Fibroblast of lung (primary cell): ENCODE measurements at regions not wholly inside any gene's neighbourhood (a gene's known extent, or its start where the extent isn't known, plus 50 kb on each side); places are given as distances from the start of the nearest gene placed in this dataset.

Experiments used
- DNase-seq, 2 donors: peaks; one replicate each; pipeline versions ENCODE4 v3.0.0 to v3.0.0-alpha.2; 2010; ENCODE audit warnings: low read depth in 2 of 2
- H2AFZ ChIP-seq: 2 replicates; pipeline ENCODE4 v1.5.1; 2012; ENCODE audit warnings: low read length, control low read depth, inconsistent platforms
- H3K27ac ChIP-seq: 2 replicates; pipeline ENCODE4 v1.5.1; 2011; ENCODE audit warnings: low read length, control low read depth; ENCODE audit not compliant: insufficient read depth
- H3K27me3 ChIP-seq: 2 replicates; pipeline ENCODE4 v1.5.1; 2011; ENCODE audit warnings: mild to moderate bottlenecking, low read length; ENCODE audit not compliant: control insufficient read depth, insufficient read depth
- H3K36me3 ChIP-seq: 2 replicates; pipeline ENCODE4 v1.5.1; 2011; ENCODE audit warnings: low read length; ENCODE audit not compliant: control insufficient read depth, insufficient read depth
- H3K4me1 ChIP-seq: 2 replicates; pipeline ENCODE4 v1.5.1; 2011; ENCODE audit warnings: low read length; ENCODE audit not compliant: control insufficient read depth, insufficient read depth; ENCODE audit errors: extremely low read depth
- H3K4me2 ChIP-seq: 2 replicates; pipeline ENCODE4 v1.5.1; 2011; ENCODE audit warnings: low read length, control low read depth; ENCODE audit not compliant: insufficient read depth; ENCODE audit errors: extremely low read depth
- H3K4me3 ChIP-seq, 4 experiments: fragments of 200-600 bp in 1 of 4; sonication (generic) in 1 of 4; replicated peaks in 1 of 4; 2 replicates each; pipeline ENCODE4 v1.5.1; 2011 to 2016; ENCODE audit warnings: low read length in 4 of 4, low read depth in 3 of 4, mild to moderate bottlenecking in 3 of 4, control low read depth in 2 of 4, inconsistent platforms in 1 of 4, mixed read lengths in 1 of 4; ENCODE audit not compliant: insufficient read depth in 1 of 4; ENCODE audit errors: control extremely low read depth in 1 of 4
- H3K79me2 ChIP-seq: 2 replicates; pipeline ENCODE4 v1.5.1; 2012; ENCODE audit warnings: mild to moderate bottlenecking, low read length, inconsistent platforms; ENCODE audit not compliant: control insufficient read depth, insufficient read depth
- H3K9ac ChIP-seq: 2 replicates; pipeline ENCODE4 v1.5.1; 2011; ENCODE audit warnings: mild to moderate bottlenecking, low read length, control low read depth; ENCODE audit not compliant: insufficient read depth
- H3K9me3 ChIP-seq: 2 replicates; pipeline ENCODE4 v1.5.1; 2012; ENCODE audit warnings: low read depth, low read length; ENCODE audit not compliant: control insufficient read depth, insufficient read depth
- H4K20me1 ChIP-seq: 2 replicates; pipeline ENCODE4 v1.5.1; 2011; ENCODE audit warnings: low read length; ENCODE audit not compliant: control insufficient read depth, insufficient read depth; ENCODE audit errors: extremely low read depth
- EZH2 ChIP-seq: IDR thresholded peaks from 2 replicates; pipeline ENCODE4 v1.5.1; 2012; ENCODE audit warnings: low read length, control low read depth, mild to moderate bottlenecking; ENCODE audit errors: missing control alignments
- TF ChIP-seq, protein P1 (sequence below), 2 donors: IDR thresholded peaks in 1 of 2; conservative IDR thresholded peaks in 1 of 2; 1 replicate in 1 of 2; 2 replicates in 1 of 2; pipeline ENCODE4 v1.5.1; 2011 to 2012; ENCODE audit warnings: low read length in 2 of 2, control low read depth in 1 of 2, inconsistent platforms in 1 of 2, low read depth in 1 of 2, mild to moderate bottlenecking in 1 of 2

DNA sequence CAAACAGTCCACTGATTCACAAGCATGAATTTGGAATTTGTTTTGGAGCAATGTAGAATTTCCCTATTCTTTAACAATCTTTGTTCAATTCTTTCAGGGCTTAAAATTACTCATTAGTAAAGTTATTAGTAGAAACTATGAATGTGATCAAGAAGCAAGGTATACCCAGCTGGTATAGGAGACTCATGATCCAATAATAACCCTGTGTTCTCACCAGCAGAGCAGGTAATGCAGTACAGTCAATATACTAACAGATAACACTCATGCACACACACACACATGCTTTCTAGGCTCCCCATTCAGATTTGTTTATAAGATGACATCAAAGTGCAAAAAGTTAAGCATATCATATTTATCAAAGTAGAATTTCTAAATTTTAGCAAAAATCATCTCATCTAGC lies 445.2 kb downstream of the ELAVL2 start:
- Histone ChIP-seq H3K9me3 (no peaks in the 10 kb centered on the region), H3K4me3 (no peak overlapping the region), H2AFZ (no peak overlapping the region), H3K27ac (no peak overlapping the region), H3K4me1 (no peaks in the 10 kb centered on the region), H3K4me2 (no peak overlapping the region), H4K20me1 (no peaks in the 10 kb centered on the region), H3K9ac (no peak overlapping the region), H3K27me3 (no peaks in the 10 kb centered on the region), H3K36me3 (no peaks in the 10 kb centered on the region), H3K79me2 (no peaks in the 10 kb centered on the region)
- TF ChIP-seq EZH2 = no peak
- TF ChIP-seq, protein P1, sequence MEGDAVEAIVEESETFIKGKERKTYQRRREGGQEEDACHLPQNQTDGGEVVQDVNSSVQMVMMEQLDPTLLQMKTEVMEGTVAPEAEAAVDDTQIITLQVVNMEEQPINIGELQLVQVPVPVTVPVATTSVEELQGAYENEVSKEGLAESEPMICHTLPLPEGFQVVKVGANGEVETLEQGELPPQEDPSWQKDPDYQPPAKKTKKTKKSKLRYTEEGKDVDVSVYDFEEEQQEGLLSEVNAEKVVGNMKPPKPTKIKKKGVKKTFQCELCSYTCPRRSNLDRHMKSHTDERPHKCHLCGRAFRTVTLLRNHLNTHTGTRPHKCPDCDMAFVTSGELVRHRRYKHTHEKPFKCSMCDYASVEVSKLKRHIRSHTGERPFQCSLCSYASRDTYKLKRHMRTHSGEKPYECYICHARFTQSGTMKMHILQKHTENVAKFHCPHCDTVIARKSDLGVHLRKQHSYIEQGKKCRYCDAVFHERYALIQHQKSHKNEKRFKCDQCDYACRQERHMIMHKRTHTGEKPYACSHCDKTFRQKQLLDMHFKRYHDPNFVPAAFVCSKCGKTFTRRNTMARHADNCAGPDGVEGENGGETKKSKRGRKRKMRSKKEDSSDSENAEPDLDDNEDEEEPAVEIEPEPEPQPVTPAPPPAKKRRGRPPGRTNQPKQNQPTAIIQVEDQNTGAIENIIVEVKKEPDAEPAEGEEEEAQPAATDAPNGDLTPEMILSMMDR (conservative IDR thresholded peaks at IDR 0.05 in 1 of 2, IDR thresholded peaks at IDR 0.05 in 1 of 2; ENCODE audit: low read depth in 1 of 2, low read length in 2 of 2) = no peak
- no peak for DNase-seq

DNA sequence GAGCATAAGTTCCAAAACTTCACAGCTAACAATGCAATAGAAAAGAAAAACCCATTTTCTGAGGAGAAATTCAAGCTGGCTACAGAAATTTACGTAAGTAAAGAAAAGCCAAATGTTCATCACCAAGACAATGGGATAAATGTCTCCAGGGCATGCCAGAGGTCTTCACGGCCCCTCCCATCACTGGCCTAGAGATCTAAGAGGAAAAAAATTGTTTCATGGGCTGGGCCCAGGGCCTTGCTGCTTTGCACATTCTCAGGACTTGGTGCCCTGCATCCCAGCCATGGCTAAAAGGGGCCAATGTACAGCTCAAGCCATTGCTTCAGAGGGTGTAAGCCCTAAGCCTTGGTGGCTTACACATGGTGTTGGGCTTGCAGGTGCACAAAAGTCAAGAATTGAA lies 443.6 kb downstream of the ELAVL2 start:
- no peaks in the 10 kb centered on the region for H3K4me1 ChIP-seq
- H3K4me3 ChIP-seq = no peak overlapping the region
- no peaks in the 10 kb centered on the region for H3K9me3 ChIP-seq
- no peak overlapping the region for H3K4me2 ChIP-seq
- TF ChIP-seq EZH2 = no peak
- TF ChIP-seq, protein P1 (conservative IDR thresholded peaks at IDR 0.05 in 1 of 2, IDR thresholded peaks at IDR 0.05 in 1 of 2; ENCODE audit: low read depth in 1 of 2, low read length in 2 of 2) = no peak
- H3K9ac ChIP-seq = no peak overlapping the region
- DNase-seq = no peak
- H2AFZ ChIP-seq = no peak overlapping the region
- no peaks in the 10 kb centered on the region for H3K36me3 ChIP-seq
- H3K27me3 ChIP-seq = no peaks in the 10 kb centered on the region
- H3K79me2 ChIP-seq = no peaks in the 10 kb centered on the region
- no peak overlapping the region for H3K27ac ChIP-seq
- no peaks in the 10 kb centered on the region for H4K20me1 ChIP-seq

DNA sequence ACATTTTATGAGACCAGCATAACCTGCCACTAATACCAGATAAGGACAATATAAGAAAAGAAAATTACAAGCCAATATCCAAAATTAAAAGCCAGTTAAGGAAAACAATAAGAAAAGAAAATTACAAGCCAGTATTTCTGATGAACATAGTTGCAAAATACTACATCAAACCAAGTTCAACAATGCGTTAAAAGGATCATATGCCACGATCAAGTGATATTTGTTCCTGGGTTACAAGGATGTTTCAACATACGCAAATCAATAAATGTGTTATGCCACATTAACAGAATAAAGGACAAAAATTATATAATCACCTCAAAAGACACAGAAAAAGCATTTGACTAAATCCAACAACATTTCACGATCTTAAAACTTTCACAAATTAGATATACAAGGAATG lies 431.9 kb downstream of the ELAVL2 start:
- Histone ChIP-seq H3K9ac (no peak overlapping the region), H3K9me3 (no peaks in the 10 kb centered on the region), H3K4me3 (no peak overlapping the region), H3K4me2 (no peak overlapping the region), H3K79me2 (no peaks in the 10 kb centered on the region), H3K4me1 (no peaks in the 10 kb centered on the region), H2AFZ (no peak overlapping the region), H3K27ac (no peak overlapping the region), H4K20me1 (no peaks in the 10 kb centered on the region), H3K27me3 (no peaks in the 10 kb centered on the region), H3K36me3 (no peaks in the 10 kb centered on the region)
- TF ChIP-seq, protein P1 (conservative IDR thresholded peaks at IDR 0.05 in 1 of 2, IDR thresholded peaks at IDR 0.05 in 1 of 2; ENCODE audit: low read depth in 1 of 2, low read length in 2 of 2) = no peak
- no peak for TF ChIP-seq EZH2
- no peak for DNase-seq
